ENCODE measurements at regions not wholly inside any gene's neighbourhood (a gene's known extent, or its start where the extent isn't known, plus 50 kb on each side); places are given as distances from the start of the nearest gene placed in this dataset.

DNA sequence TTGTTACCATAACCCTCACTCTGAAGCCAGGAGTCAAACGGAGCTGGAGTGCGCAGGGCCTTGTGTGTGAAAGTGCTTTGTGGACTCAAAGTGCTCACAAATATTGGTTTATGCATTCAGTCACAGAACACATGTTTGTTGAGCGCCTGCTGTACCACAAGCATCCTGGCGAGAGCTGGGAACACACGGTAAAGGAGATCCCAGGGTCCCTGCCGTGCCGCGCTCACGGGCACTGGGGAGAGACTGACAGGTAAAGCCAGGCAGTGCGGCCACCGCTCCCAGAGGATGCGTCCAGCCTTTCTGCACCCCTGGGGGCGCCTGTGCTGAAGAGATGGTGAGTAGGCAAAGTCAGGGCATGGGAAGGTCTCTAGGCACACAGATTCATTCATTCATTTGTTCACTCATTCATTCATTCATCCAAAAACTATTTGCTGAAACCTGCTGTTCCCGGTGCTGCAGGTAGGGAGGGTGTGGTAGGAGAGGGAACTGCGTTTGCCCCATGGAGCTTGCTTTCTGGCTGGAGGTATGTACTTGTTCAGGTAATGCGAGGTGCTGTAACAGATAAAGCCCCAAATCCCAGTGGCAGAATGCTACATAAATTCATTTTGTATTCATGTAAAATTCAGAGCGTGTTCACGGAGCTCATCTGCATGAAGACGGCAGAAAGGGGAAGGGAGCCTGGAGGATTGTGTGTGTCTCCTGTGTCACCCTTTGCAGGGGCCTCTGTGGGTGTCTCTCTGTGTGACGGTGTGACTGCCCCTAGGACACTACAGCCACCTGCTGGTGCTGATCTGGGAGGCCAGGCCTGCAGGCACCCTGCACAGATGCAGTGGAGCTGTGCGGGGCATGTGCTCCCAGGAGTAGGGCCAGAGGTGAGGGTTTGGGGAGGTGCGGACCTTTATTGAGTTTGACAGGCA lies 167.0 kb upstream of the B3GAT1 start:
- no peak for DNase-seq (ENCODE audit: low read depth in 2 of 2)

GRCh38 chr11:134577751-134578395 lies 165.8 kb upstream of the B3GAT1 start:
- DNase-seq (ENCODE audit: low read depth in 2 of 2) = no peak

DNA sequence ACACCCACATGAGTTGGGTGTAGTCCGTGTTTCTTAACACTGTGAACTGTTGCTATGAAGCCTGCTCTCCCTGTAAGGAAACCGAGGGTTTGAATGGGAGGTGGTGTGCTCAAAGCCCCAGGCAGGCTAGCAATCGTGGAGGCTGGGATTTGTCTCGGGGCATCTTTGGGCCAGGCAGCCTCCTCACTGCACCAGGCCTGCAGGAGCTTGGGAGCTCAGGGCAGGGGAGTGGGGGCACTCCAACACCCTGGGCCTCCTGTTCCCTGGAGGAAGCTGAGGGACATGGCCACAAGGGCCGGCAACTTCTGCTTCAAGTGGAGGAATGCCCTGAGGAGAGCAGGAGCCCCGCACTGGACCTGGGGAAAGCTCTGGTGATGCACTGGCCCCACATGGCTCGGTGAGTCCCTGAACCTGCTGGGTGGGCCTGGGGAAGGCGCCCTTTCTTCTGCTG lies 164.7 kb upstream of the B3GAT1 start:
- DNase-seq (ENCODE audit: low read depth in 2 of 2) = no peak

DNA sequence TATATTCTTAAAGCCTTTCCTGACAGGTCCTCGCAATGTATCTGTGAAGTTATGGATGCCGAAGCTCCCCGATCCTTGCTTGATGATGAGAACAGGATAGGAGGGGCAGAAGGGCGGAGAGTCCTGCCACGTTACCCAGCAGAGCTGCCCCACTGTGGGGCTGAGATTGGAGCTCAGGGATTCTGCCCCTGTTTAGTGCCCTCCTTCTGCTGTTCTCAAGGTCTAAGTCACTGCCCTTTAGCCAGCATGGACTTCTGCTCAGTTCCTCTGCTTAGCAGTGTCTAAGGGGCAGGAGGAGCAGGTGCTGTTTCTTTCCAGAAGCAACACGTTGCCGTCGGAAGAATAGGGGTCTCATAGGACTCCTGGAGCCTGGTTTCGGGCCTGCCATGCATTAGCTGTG lies 164.2 kb upstream of the B3GAT1 start:
- no peak for DNase-seq (ENCODE audit: low read depth in 2 of 2)

DNA sequence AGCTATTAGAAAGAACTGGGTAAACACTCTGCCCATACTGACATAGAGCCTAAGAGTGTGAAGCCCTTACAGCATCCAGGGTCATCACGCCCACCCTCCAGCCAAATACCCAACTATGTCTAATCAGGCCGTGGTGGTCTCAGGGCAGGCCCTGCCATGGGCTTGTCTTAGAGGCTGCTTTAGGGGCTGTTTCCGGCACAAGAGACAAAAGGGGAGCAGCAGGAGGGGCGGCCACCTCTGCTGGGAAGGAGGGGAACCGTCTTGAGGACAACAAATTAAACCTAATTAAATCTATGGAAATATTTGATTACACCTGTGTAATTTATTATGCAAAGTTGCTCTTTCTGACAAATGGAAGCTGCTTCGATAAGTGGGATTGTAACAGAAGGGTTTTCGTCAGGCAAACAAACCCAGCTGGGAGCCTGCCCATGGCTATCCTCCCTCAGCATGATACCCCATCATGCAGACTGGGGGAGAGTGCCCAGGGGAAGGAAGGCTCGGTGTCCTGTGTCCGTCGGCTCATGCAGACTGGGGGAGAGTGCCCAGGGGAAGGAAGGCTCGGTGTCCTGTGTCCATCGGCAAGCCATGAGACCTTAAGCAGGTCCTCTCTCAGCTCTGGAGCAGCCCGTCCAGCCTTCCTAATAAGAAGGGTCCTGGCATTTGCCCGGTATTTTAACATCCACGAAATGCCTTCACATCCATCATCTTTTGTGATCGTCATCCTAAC lies 163.6 kb upstream of the B3GAT1 start:
- DNase-seq (ENCODE audit: low read depth in 2 of 2) = no peak

- DNase-seq (ENCODE audit: low read depth in 2 of 2) = no peak
Measured at GRCh38 chr11:134574947-134575346, 162.9 kb upstream of the B3GAT1 start.

DNA sequence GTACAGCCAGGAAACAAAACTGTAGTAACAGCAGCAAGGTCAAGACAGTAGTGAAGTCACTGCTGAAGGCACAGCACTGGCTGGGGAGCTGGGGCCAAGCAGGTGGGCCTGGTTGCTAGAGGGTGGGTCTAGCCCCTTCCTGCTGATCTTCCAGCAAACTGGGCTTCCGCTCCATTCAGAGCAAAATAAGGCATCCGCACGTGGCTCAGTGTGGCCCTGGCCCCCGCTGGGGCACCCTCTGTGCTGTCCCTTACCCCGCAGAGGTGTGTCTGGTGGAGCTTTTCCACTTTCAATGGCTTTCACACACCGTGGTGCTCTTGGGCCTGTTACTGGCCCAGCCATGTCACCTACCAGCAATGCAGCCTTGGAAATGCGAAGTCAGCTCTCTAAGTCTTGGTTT lies 162.4 kb upstream of the B3GAT1 start:
- no peak for DNase-seq (ENCODE audit: low read depth in 2 of 2)

- DNase-seq (ENCODE audit: low read depth in 2 of 2) = no peak
Measured at GRCh38 chr11:134573857-134574256, 161.8 kb upstream of the B3GAT1 start.

- DNase-seq (ENCODE audit: low read depth in 2 of 2) = no peak
Measured at GRCh38 chr11:134572741-134573675, 161.0 kb upstream of the B3GAT1 start.

GRCh38 chr11:134571301-134571700 lies 159.3 kb upstream of the B3GAT1 start:
- DNase-seq (ENCODE audit: low read depth in 2 of 2) = no peak

DNA sequence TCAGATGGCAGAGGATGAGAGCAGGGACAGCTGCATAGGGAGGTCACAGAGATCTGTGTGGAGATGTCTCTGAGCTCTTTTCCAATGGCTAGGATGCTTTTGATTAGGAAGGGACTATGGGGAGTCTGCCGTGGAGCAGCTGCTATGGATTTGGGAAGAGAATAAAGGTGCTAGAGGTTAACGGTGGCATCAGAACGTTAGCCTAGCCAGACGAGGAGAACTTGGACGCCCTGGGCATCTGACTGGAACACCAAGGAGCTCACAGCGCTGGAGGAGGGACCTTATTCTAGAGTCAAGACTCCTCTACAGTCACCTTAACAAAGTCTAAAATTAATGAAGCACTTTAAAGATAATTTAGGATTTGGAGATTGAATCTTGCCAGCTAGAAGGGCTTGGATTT lies 157.2 kb upstream of the B3GAT1 start:
- no peak for DNase-seq (ENCODE audit: low read depth in 2 of 2)

GRCh38 chr11:134566311-134566710 lies 154.3 kb upstream of the B3GAT1 start:
- DNase-seq (ENCODE audit: low read depth in 2 of 2) = no peak

DNA sequence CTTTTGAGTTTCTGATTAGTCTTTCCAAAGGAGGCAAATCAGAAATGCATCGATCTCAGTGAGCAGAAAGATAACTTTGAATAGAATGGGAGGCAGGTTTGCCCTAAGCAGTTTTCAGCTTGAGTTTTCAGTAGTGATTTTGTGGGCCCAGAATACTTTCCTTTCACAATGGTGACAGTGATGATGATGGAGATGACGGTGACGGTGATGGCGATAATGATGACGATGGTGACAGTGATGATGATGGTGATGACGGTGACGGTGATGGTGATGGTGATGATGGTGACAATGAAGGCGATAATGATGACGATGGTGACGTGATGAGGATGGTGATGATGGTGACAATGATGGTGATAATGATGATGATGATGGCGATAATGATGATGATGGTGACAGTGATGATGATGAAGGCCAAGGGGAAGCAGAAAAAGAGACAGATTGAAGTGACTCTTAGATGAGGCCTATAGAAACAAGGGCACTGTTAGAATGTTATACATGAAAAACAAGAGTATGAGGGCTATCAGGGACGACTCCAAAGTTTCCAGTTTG lies 153.4 kb upstream of the B3GAT1 start:
- no peak for DNase-seq (ENCODE audit: low read depth in 2 of 2)

GRCh38 chr11:134564472-134565200 lies 152.6 kb upstream of the B3GAT1 start:
- DNase-seq (ENCODE audit: low read depth in 2 of 2) = no peak

DNA sequence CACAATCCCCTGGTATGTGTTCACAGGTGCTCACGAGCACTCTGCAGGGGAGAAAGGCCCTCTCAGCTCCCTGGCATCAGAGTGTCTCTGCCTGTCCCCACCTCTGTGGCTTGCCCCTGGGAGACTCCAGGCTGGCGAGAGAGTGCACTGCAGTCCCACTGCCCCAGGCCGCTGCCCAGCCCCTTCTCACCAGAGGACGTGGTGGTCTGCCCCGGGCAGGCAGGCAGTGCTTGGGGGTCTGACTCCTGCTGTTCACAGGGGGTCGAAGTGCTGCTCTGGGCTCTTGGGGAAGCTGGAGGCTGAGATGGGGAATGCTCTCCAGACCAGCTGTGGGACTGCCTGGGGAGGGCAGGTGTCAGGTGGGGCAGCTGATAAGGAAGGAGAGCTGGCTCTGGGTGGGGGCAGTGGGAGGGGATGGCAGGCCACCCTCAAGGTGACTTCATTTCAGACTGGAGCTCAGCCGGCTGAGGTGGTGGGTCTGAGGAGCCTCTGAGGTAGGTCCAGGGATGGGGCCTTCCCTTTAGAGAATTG lies 151.0 kb upstream of the B3GAT1 start:
- DNase-seq (ENCODE audit: low read depth in 2 of 2) = no peak

GRCh38 chr11:134562196-134562595 lies 150.2 kb upstream of the B3GAT1 start:
- no peak for DNase-seq (ENCODE audit: low read depth in 2 of 2)

GRCh38 chr11:134561331-134561720 lies 149.3 kb upstream of the B3GAT1 start:
- DNase-seq (ENCODE audit: low read depth in 2 of 2) = no peak

DNA sequence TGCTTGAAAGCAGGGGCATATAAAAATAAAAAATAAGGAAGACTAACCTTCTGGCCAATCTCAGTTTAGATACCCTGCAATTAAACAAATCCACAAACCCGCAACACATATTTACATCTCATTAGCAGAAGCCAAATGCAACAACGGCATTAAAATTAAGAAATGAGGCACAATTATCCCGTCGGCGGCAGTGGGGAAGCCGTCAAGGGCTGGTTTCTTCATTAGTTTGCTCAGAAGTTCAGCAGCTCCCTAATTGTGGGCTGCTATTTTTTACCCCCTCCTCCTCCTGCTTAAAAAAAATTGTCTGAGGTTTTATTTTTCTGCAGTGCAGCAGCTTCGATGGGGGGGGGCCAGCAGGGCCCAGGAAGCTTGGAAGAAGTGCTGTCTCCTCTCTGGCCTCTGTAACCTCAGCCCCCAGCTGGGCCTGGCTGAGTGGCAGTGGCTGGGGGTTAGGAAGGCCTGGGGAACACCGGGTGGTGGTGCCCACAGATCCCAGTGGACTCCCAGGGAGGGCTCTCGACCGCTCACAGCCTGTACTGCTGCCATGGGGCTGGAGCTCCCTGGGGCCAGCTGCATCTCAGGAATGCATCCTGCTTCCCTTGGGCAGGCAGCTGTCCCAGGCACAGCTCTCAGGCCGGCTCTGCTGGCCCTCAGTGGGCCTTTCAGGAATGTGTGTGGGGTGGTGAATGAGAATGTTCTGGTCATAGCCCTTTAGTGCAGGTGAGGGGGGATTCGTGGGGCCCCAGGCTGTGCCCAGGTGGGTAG lies 148.7 kb upstream of the B3GAT1 start:
- no peak for DNase-seq (ENCODE audit: low read depth in 2 of 2)

- DNase-seq (ENCODE audit: low read depth in 2 of 2) = no peak
Measured at GRCh38 chr11:134560066-134560465, 148.0 kb upstream of the B3GAT1 start.

Measured in fibroblast of skin of left quadriceps (primary cell).